SK-N-SH treated with all-trans-retinoic acid at 6 μM for 48 hours (cell line): ENCODE measurements at regions not wholly inside any gene's neighbourhood (a gene's known extent, or its start where the extent isn't known, plus 50 kb on each side); places are given as distances from the start of the nearest gene placed in this dataset.

Experiments used
- ATAC-seq: fragments of 200-7000 bp; cut with Tn5 transposase; 3 replicates; pipeline ENCODE4 v1.9.1; 2020; ENCODE audit warnings: mild to moderate bottlenecking, moderate library complexity
- ARNTL ChIP-seq: fragments of 450-650 bp; formaldehyde crosslinking; IDR thresholded peaks from 2 replicates; pipeline ENCODE4 v1.5.0; 2020; ENCODE audit warnings: low read depth, mild to moderate bottlenecking, moderate library complexity, borderline replicate concordance
- BACH2 ChIP-seq: fragments of 250-450 bp; sonication (Bioruptor Pico); IDR thresholded peaks from 2 replicates; pipeline ENCODE4 v1.9.0; 2021; ENCODE audit warnings: mild to moderate bottlenecking, borderline replicate concordance
- CREB5 ChIP-seq: fragments of 250-450 bp; sonication (Bioruptor Pico); IDR thresholded peaks from 2 replicates; pipeline ENCODE4 v1.5.1; 2020; ENCODE audit warnings: low read depth, mild to moderate bottlenecking, moderate library complexity
- CSDC2 ChIP-seq: fragments of 250-450 bp; sonication (Bioruptor Pico); IDR thresholded peaks from 2 replicates; pipeline ENCODE4 v1.5.0; 2020; ENCODE audit warnings: mild to moderate bottlenecking, moderate library complexity
- GLIS3 ChIP-seq: fragments of 250-450 bp; sonication (Bioruptor Pico); IDR thresholded peaks from 2 replicates; pipeline ENCODE4 v1.5.0; 2020; ENCODE audit warnings: mild to moderate bottlenecking, moderate library complexity
- ISL1 ChIP-seq: fragments of 250-450 bp; sonication (Bioruptor Pico); IDR thresholded peaks from 2 replicates; pipeline ENCODE4 v2.1.2; 2022; ENCODE audit warnings: mild to moderate bottlenecking, moderate library complexity
- OSR1 ChIP-seq: fragments of 250-450 bp; sonication (Bioruptor Pico); IDR thresholded peaks from 2 replicates; pipeline ENCODE4 v1.8.0; 2022; ENCODE audit warnings: moderate library complexity, mild to moderate bottlenecking, inconsistent platforms
- PATZ1 ChIP-seq: fragments of 250-450 bp; sonication (Bioruptor Pico); IDR thresholded peaks from 2 replicates; pipeline ENCODE4 v1.8.0; 2020; ENCODE audit warnings: mild to moderate bottlenecking, moderate library complexity, borderline replicate concordance
- PPARA ChIP-seq: fragments of 250-450 bp; sonication (Bioruptor Pico); IDR thresholded peaks from 2 replicates; pipeline ENCODE4 v1.5.0; 2020; ENCODE audit warnings: mild to moderate bottlenecking, borderline replicate concordance
- RARB ChIP-seq: fragments of 250-450 bp; sonication (Bioruptor Pico); IDR thresholded peaks from 2 replicates; pipeline ENCODE4 v1.8.0; 2021; ENCODE audit warnings: mild to moderate bottlenecking, moderate library complexity
- TCF4 ChIP-seq: fragments of 250-450 bp; sonication (Bioruptor Pico); IDR thresholded peaks from 2 replicates; pipeline ENCODE4 v1.8.0; 2021; ENCODE audit warnings: mild to moderate bottlenecking, moderate library complexity, borderline replicate concordance
- TOX ChIP-seq: fragments of 250-450 bp; sonication (Bioruptor Pico); IDR thresholded peaks from 2 replicates; pipeline ENCODE4 v1.8.0; 2021; ENCODE audit warnings: mild to moderate bottlenecking, moderate library complexity, borderline replicate concordance
- ZC3H10 ChIP-seq: fragments of 250-450 bp; sonication (Bioruptor Pico); IDR thresholded peaks from 2 replicates; pipeline ENCODE4 v1.5.1; 2021; ENCODE audit warnings: mild to moderate bottlenecking, moderate library complexity
- ZFP3 ChIP-seq: fragments of 250-450 bp; sonication (Bioruptor Pico); IDR thresholded peaks from 2 replicates; pipeline ENCODE4 v1.5.0; 2020; ENCODE audit warnings: mild to moderate bottlenecking, moderate library complexity
- ZFP30 ChIP-seq: fragments of 450-650 bp; formaldehyde crosslinking; IDR thresholded peaks from 2 replicates; pipeline ENCODE4 v1.5.0; 2022; ENCODE audit warnings: mild to moderate bottlenecking, moderate library complexity
- ZNF565 ChIP-seq: fragments of 450-650 bp; formaldehyde crosslinking; conservative IDR thresholded peaks from 2 replicates; pipeline ENCODE4 v1.5.0; 2020; ENCODE audit warnings: low read depth, mild to moderate bottlenecking, moderate library complexity
- ZNF70 ChIP-seq: fragments of 450-650 bp; formaldehyde crosslinking; IDR thresholded peaks from 2 replicates; pipeline ENCODE4 v1.5.0; 2020; ENCODE audit warnings: mild to moderate bottlenecking, moderate library complexity
- ZNF8 ChIP-seq: fragments of 450-650 bp; formaldehyde crosslinking; IDR thresholded peaks from 2 replicates; pipeline ENCODE4 v1.5.0; 2020; ENCODE audit warnings: mild to moderate bottlenecking, moderate library complexity
- TF ChIP-seq, protein P1 (sequence below): fragments of 250-450 bp; sonication (Bioruptor Pico); IDR thresholded peaks from 2 replicates; pipeline ENCODE4 v1.8.0; 2021; ENCODE audit warnings: low read depth, mild to moderate bottlenecking, moderate library complexity, borderline replicate concordance
- TF ChIP-seq, protein P2 (sequence below): fragments of 250-450 bp; sonication (Bioruptor Pico); IDR thresholded peaks from 2 replicates; pipeline ENCODE4 v1.5.0; 2020; ENCODE audit warnings: mild to moderate bottlenecking, moderate library complexity
- TF ChIP-seq, protein P3 (sequence below): fragments of 250-450 bp; sonication (Bioruptor Pico); IDR thresholded peaks from 2 replicates; pipeline ENCODE4 v1.5.1; 2021; ENCODE audit warnings: mild to moderate bottlenecking, moderate library complexity

DNA sequence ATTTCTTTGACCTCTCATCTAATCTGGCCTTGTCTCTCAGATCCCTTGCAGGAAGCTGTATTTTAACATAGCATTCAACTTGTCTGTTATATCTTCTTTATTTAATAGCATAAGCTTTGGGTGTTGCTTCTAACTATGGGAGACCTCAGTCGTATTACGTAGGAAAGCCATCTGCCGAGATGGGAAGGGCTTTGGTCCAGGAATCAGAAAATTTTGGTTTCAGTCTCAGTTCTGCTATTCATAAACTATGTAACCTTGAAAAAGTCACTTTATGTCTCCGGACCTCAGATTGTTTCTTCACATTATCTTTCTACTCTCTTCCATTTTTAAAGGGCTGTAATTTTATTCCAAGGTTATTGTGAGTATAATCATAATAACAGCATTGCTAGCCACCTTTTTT, 297.7 kb downstream of the SATB2 start:
- TF ChIP-seq ARNTL (CRISPR knock-in tag) = no peak
- no peak for TF ChIP-seq GLIS3 (CRISPR knock-in tag)
- no peak for TF ChIP-seq OSR1 (CRISPR knock-in tag)
- no peak for TF ChIP-seq PATZ1 (CRISPR knock-in tag)
- TF ChIP-seq ZNF8 (CRISPR knock-in tag) = no peak
- TF ChIP-seq BACH2 (CRISPR knock-in tag) = no peak
- no peak for TF ChIP-seq ISL1 (CRISPR knock-in tag)
- TF ChIP-seq CSDC2 = no peak
- TF ChIP-seq ZFP30 = no peak
- no peak for TF ChIP-seq RARB
- TF ChIP-seq TOX (CRISPR knock-in tag) = no peak
- TF ChIP-seq PPARA (CRISPR knock-in tag) = no peak
- TF ChIP-seq, protein P1, sequence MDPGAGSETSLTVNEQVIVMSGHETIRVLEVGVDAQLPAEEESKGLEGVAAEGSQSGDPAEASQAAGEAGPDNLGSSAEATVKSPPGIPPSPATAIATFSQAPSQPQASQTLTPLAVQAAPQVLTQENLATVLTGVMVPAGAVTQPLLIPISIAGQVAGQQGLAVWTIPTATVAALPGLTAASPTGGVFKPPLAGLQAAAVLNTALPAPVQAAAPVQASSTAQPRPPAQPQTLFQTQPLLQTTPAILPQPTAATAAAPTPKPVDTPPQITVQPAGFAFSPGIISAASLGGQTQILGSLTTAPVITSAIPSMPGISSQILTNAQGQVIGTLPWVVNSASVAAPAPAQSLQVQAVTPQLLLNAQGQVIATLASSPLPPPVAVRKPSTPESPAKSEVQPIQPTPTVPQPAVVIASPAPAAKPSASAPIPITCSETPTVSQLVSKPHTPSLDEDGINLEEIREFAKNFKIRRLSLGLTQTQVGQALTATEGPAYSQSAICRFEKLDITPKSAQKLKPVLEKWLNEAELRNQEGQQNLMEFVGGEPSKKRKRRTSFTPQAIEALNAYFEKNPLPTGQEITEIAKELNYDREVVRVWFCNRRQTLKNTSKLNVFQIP (CRISPR knock-in tag) = no peak
- TF ChIP-seq ZFP3 = no peak
- no peak for TF ChIP-seq ZNF70 (CRISPR knock-in tag)
- no peak for TF ChIP-seq ZNF565 (CRISPR knock-in tag)
- no peak for TF ChIP-seq ZC3H10 (CRISPR knock-in tag)
- no peak for TF ChIP-seq TCF4 (CRISPR knock-in tag)
- TF ChIP-seq, protein P2, sequence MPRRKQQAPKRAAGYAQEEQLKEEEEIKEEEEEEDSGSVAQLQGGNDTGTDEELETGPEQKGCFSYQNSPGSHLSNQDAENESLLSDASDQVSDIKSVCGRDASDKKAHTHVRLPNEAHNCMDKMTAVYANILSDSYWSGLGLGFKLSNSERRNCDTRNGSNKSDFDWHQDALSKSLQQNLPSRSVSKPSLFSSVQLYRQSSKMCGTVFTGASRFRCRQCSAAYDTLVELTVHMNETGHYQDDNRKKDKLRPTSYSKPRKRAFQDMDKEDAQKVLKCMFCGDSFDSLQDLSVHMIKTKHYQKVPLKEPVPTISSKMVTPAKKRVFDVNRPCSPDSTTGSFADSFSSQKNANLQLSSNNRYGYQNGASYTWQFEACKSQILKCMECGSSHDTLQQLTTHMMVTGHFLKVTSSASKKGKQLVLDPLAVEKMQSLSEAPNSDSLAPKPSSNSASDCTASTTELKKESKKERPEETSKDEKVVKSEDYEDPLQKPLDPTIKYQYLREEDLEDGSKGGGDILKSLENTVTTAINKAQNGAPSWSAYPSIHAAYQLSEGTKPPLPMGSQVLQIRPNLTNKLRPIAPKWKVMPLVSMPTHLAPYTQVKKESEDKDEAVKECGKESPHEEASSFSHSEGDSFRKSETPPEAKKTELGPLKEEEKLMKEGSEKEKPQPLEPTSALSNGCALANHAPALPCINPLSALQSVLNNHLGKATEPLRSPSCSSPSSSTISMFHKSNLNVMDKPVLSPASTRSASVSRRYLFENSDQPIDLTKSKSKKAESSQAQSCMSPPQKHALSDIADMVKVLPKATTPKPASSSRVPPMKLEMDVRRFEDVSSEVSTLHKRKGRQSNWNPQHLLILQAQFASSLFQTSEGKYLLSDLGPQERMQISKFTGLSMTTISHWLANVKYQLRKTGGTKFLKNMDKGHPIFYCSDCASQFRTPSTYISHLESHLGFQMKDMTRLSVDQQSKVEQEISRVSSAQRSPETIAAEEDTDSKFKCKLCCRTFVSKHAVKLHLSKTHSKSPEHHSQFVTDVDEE = no peak
- TF ChIP-seq, all 23 proteins: peak for 0
- ATAC-seq = no peak

DNA sequence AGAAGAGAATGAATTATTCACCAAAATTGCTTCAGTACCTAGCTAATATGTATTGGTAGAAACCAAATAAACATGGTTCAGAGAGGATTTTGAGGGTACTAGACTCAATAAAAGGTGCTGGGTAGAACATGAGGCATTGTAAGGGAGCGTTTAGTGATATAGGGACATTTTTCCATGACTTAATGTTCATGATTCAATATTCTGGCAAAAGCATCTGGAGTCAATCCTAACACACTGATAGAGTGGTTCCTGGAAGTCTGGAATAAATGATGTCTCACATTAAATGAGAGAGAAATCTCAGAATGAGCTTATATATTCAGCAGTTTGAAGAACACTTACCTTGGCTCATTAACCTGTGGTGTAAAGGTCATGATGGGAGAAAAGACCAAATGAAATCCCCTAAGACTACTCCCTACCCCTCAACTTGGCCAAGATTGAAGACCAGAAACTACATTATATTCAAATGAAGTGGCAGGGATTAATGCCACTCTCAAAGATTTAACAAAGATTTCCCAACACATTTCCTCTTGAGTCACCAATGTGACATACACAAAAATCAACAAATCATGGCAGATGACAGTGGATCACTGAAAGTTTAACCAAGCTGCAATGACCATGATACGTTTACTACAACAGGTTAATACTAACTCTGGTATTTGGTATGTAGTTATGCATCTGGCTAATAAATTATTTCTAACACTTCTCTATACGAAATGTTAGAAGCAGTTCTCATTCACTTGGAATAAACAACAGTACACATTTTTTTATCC, 309.5 kb downstream of the SATB2 start:
- no peak for TF ChIP-seq ZFP3
- TF ChIP-seq, protein P3, sequence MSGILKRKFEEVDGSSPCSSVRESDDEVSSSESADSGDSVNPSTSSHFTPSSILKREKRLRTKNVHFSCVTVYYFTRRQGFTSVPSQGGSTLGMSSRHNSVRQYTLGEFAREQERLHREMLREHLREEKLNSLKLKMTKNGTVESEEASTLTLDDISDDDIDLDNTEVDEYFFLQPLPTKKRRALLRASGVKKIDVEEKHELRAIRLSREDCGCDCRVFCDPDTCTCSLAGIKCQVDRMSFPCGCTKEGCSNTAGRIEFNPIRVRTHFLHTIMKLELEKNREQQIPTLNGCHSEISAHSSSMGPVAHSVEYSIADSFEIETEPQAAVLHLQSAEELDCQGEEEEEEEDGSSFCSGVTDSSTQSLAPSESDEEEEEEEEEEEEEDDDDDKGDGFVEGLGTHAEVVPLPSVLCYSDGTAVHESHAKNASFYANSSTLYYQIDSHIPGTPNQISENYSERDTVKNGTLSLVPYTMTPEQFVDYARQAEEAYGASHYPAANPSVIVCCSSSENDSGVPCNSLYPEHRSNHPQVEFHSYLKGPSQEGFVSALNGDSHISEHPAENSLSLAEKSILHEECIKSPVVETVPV (CRISPR knock-in tag) = no peak
- TF ChIP-seq ZC3H10 (CRISPR knock-in tag) = no peak
- TF ChIP-seq ARNTL (CRISPR knock-in tag) = no peak
- no peak for TF ChIP-seq CREB5 (CRISPR knock-in tag)
- TF ChIP-seq GLIS3 (CRISPR knock-in tag) = no peak
- no peak for TF ChIP-seq PATZ1 (CRISPR knock-in tag)
- no peak for ATAC-seq
